CD4-positive, alpha-beta T cell treated with Interleukin-12 subunit alpha and Interleukin-12 subunit beta, for 1 hour (primary cell): ENCODE measurements at regions not wholly inside any gene's neighbourhood (a gene's known extent, or its start where the extent isn't known, plus 50 kb on each side); places are given as distances from the start of the nearest gene placed in this dataset.

Experiments used
- DNase-seq: peaks from one replicate; pipeline ENCODE4 v3.0.0-alpha.2; 2020

GRCh38 chr14:99072956-99073355 lies 199.0 kb downstream of the BCL11B start:
- no peak for DNase-seq

- DNase-seq: no peak
Observed at GRCh38 chr14:99073431-99073830, 198.6 kb downstream of the BCL11B start.

GRCh38 chr14:99075061-99075460 lies 196.9 kb downstream of the BCL11B start:
- DNase-seq: no peak

- no peak for DNase-seq
Observed at GRCh38 chr14:99075771-99076375, 196.1 kb downstream of the BCL11B start.

GRCh38 chr14:99077076-99077843 lies 194.7 kb downstream of the BCL11B start:
- DNase-seq: no peak

GRCh38 chr14:99077844-99078236 lies 194.2 kb downstream of the BCL11B start:
- DNase-seq: no peak

- no peak for DNase-seq
Observed at GRCh38 chr14:99078426-99078825, 193.6 kb downstream of the BCL11B start.

- no peak for DNase-seq
Observed at GRCh38 chr14:99079061-99079727, 192.8 kb downstream of the BCL11B start.

GRCh38 chr14:99080306-99080705 lies 191.7 kb downstream of the BCL11B start:
- no peak for DNase-seq

GRCh38 chr14:99081156-99081765 lies 190.7 kb downstream of the BCL11B start:
- no peak for DNase-seq

- DNase-seq: no peak
Observed at GRCh38 chr14:99081880-99082279, 190.1 kb downstream of the BCL11B start.

GRCh38 chr14:99093532-99094517 lies 178.2 kb downstream of the BCL11B start:
- DNase-seq: no peak

- DNase-seq: no peak
Observed at GRCh38 chr14:99094901-99095300, 177.1 kb downstream of the BCL11B start.

- no peak for DNase-seq
Observed at GRCh38 chr14:99095369-99095768, 176.6 kb downstream of the BCL11B start.

- no peak for DNase-seq
Observed at GRCh38 chr14:99098199-99098598, 173.8 kb downstream of the BCL11B start.

- DNase-seq: no peak
Observed at GRCh38 chr14:99099051-99099787, 172.8 kb downstream of the BCL11B start.

- DNase-seq: no peak
Observed at GRCh38 chr14:99100497-99101270, 171.3 kb downstream of the BCL11B start.

- DNase-seq: no peak
Observed at GRCh38 chr14:99101855-99102461, 170.0 kb downstream of the BCL11B start.

GRCh38 chr14:99116741-99117295 lies 155.2 kb downstream of the BCL11B start:
- DNase-seq: no peak

- no peak for DNase-seq
Observed at GRCh38 chr14:99117671-99118045, 154.3 kb downstream of the BCL11B start.
